ENCODE measurements at regions not wholly inside any gene's neighbourhood (a gene's known extent, or its start where the extent isn't known, plus 50 kb on each side); places are given as distances from the start of the nearest gene placed in this dataset.

- no peak overlapping the region for H3K4me3 Mint-ChIP-seq
- no peaks in the 10 kb centered on the region for H3K27me3 Mint-ChIP-seq
- no peak for ATAC-seq
Observed at GRCh38 chr3:76965122-76965725, 74.7 kb upstream of the ROBO2 start.

DNA sequence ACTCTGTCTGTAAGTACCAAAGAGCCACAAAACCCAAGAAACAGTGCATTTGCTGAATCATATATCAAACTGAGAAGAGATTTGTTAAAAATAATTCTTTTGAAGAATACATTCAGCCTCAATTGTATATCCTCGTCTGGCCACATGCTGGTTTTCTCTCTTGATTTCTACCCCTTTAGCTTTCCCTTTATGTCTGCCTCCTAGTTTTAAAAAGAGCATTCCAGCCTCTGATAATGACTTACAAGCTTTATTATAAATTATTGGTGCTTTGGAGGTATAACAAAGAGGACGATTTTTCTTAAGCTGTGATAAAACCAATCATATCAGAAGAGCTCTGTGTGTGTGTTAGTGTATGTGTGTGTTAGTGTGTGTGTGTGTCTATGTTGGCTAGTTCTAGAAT is 70.4 kb upstream of the ROBO2 start:
- no peaks in the 10 kb centered on the region for H3K36me3 Mint-ChIP-seq (ENCODE audit: low read depth)
- no peaks in the 10 kb centered on the region for H3K27me3 Mint-ChIP-seq
- H3K27ac Mint-ChIP-seq: no peak overlapping the region
- no peaks in the 10 kb centered on the region for H3K4me1 Mint-ChIP-seq
- no peaks in the 10 kb centered on the region for H3K9me3 ChIP-seq (ENCODE audit: control insufficient read depth, low read length, poor library complexity, severe bottlenecking)
- DNase-seq (no peak), ATAC-seq (no peak)
- H3K4me3 Mint-ChIP-seq: no peak overlapping the region

More at GRCh38 chr3:76965122-76965725, 74.7 kb upstream of the ROBO2 start:
- H3K9me3 ChIP-seq (ENCODE audit: control insufficient read depth, low read length, poor library complexity, severe bottlenecking): no peaks in the 10 kb centered on the region
- no peak for DNase-seq
- no peak overlapping the region for H3K27ac Mint-ChIP-seq
- no peaks in the 10 kb centered on the region for H3K4me1 Mint-ChIP-seq
- no peaks in the 10 kb centered on the region for H3K36me3 Mint-ChIP-seq (ENCODE audit: low read depth)

DNA sequence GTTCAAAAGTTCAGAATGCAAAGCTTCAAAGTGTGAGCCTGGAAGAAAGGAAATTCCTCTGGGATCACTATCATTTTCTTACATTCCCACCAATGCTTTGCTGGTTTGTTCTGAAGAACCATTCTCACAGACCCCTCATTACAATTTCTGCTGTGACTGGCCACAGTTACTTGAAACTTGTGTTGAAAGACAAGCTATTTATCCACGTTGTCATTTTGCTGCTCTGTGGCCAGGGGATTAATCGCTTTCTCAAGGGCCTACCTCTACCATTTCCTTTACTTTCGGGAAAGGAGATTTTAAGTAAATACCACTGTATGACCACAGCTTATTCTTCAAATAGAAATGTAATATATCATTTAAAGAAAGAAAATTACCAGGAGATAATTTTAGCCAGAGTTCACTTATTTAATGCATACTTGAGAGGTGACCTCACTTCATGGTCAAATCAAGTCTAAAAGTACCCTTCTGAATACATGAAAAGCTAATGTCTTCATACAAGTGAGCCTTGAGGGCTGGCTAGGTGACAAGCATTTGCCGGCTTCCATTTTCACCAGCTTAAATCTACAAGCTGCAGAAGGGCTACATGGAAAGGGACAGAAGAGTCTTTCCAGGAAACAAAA is 69.8 kb upstream of the ROBO2 start:
- Mint-ChIP-seq H3K27ac (no peak overlapping the region), H3K4me3 (no peak overlapping the region), H3K27me3 (no peaks in the 10 kb centered on the region), H3K36me3 (ENCODE audit: low read depth) (no peaks in the 10 kb centered on the region), H3K4me1 (no peaks in the 10 kb centered on the region)
- no peaks in the 10 kb centered on the region for H3K9me3 ChIP-seq (ENCODE audit: control insufficient read depth, low read length, poor library complexity, severe bottlenecking)
- no peak for DNase-seq
- ATAC-seq: no peak

GRCh38 chr3:76972624-76973296 is 67.1 kb upstream of the ROBO2 start:
- Mint-ChIP-seq H3K27ac (no peak overlapping the region), H3K27me3 (no peaks in the 10 kb centered on the region), H3K36me3 (ENCODE audit: low read depth) (no peaks in the 10 kb centered on the region), H3K4me3 (no peak overlapping the region), H3K4me1 (no peaks in the 10 kb centered on the region)
- no peak for DNase-seq
- ATAC-seq: no peak
- H3K9me3 ChIP-seq (ENCODE audit: control insufficient read depth, low read length, poor library complexity, severe bottlenecking): no peaks in the 10 kb centered on the region

GRCh38 chr3:76976996-76977395 is 62.9 kb upstream of the ROBO2 start:
- DNase-seq (no peak), ATAC-seq (no peak)
- no peaks in the 10 kb centered on the region for H3K9me3 ChIP-seq (ENCODE audit: control insufficient read depth, low read length, poor library complexity, severe bottlenecking)
- Mint-ChIP-seq H3K36me3 (ENCODE audit: low read depth) (no peaks in the 10 kb centered on the region), H3K27me3 (no peaks in the 10 kb centered on the region), H3K4me3 (no peak overlapping the region), H3K4me1 (no peaks in the 10 kb centered on the region), H3K27ac (no peak overlapping the region)

DNA sequence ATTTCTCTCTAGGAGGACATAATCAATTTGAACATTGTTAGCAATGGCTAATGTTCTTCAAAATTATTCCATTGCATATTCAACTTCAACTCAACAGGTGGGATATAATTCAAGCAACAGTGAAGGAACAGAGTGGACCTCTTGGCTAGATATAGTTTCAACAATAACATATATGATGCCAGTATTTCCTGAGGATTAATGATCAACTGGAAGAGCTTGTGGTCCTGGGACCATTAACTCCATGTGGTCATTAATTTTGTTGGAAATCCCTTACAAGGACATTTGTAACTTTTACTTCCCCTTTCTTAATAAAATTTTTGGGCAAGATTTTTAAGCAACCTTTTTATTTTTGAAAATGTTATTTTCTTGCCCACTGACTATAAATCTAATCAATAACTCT is 54.3 kb upstream of the ROBO2 start:
- no peak overlapping the region for H3K27ac Mint-ChIP-seq
- H3K9me3 ChIP-seq (ENCODE audit: control insufficient read depth, low read length, poor library complexity, severe bottlenecking): no peaks in the 10 kb centered on the region
- DNase-seq (no peak), ATAC-seq (no peak)
- H3K4me3 Mint-ChIP-seq: no peak overlapping the region
- H3K4me1 Mint-ChIP-seq: no peaks in the 10 kb centered on the region
- H3K27me3 Mint-ChIP-seq: no peaks in the 10 kb centered on the region
- H3K36me3 Mint-ChIP-seq (ENCODE audit: low read depth): no peaks in the 10 kb centered on the region

DNA sequence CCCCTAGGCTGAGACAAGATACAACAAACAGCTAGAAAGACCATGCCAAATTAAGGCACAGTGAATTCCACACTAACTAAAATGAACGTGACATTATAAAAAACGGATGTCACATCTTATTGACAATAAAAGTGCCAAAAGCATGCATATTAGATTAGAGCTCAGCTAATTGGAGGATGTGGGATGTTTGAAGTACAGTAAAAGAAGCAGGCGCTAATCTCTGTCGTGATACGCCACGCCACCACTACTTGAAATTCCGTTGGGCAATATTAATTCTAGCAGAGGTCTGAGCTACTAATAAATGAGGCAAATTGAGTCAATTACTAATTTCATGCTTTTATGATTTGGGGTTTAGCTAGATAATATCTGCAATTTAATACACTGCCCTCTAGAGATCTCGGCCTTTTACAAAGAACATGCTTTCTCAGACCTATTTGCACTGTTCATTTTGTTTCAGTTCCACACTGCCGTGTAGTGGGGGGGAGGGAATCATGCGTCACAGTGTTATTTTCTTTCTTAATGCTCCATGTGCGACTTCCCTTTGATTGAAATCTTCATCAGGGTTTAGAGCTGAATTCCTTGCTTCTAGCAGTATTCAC is 52.9 kb upstream of the ROBO2 start:
- ATAC-seq (no peak), DNase-seq (no peak)
- Mint-ChIP-seq H3K27me3 (no peaks in the 10 kb centered on the region), H3K4me1 (no peaks in the 10 kb centered on the region), H3K36me3 (ENCODE audit: low read depth) (no peaks in the 10 kb centered on the region), H3K27ac (no peak overlapping the region), H3K4me3 (no peak overlapping the region)
- no peaks in the 10 kb centered on the region for H3K9me3 ChIP-seq (ENCODE audit: control insufficient read depth, low read length, poor library complexity, severe bottlenecking)
